ENCODE measurements at regions not wholly inside any gene's neighbourhood (a gene's known extent, or its start where the extent isn't known, plus 50 kb on each side); places are given as distances from the start of the nearest gene placed in this dataset.

GRCh38 chr4:32562010-32562409, 1841.8 kb downstream of the PCDH7 start (continued):
- no peak for TF ChIP-seq BCL11A (IDR thresholded peaks at IDR 0.05; ENCODE audit: low read depth in 2 of 2, low read length in 2 of 2)
- no peak for TF ChIP-seq CBX8 (IDR thresholded peaks at IDR 0.05; ENCODE audit: borderline replicate concordance, low read depth, low read length)
